Body of pancreas (tissue), 4 donors: ENCODE measurements at regions not wholly inside any gene's neighbourhood (a gene's known extent, or its start where the extent isn't known, plus 50 kb on each side); places are given as distances from the start of the nearest gene placed in this dataset.

ENCODE experiments used
- ATAC-seq: fragments of 150-250 bp; one replicate; pipeline ENCODE4 v1.9.1; 2016
- DNase-seq, 4 donors: peaks; one replicate each; pipeline ENCODE4 v3.0.0-alpha.2; 2019
- H3K27ac ChIP-seq, 4 donors: fragments of 200-600 bp; sonication (generic); 1 replicate in 3 of 4; 2 replicates in 1 of 4; pipeline versions ENCODE4 v1.5.1 to v1.6.1; 2016 to 2019; ENCODE audit warnings: mild to moderate bottlenecking in 1 of 4, mixed read lengths in 1 of 4, moderate library complexity in 1 of 4
- H3K27me3 ChIP-seq, 2 donors: fragments of 200-600 bp; sonication (generic); one replicate each; pipeline ENCODE4 v1.6.0; 2016; ENCODE audit warnings: mild to moderate bottlenecking in 1 of 2
- H3K36me3 ChIP-seq, 2 donors: fragments of 200-600 bp; sonication (generic); replicated peaks in 1 of 2; 2 replicates each; pipeline ENCODE4 v1.5.1; 2016; ENCODE audit warnings: low read depth in 2 of 2; ENCODE audit not compliant: insufficient read depth in 1 of 2
- H3K4me1 ChIP-seq: fragments of 200-600 bp; sonication (generic); one replicate; pipeline ENCODE4 v1.6.0; 2016
- H3K4me3 ChIP-seq, 2 donors: fragments of 200-600 bp; sonication (generic); 1 replicate in 1 of 2; 2 replicates in 1 of 2; pipeline ENCODE4 v1.5.1; 2016 to 2019
- H3K9me3 ChIP-seq, 3 donors: fragments of 200-600 bp; sonication (generic); 1 replicate in 2 of 3; 2 replicates in 1 of 3; pipeline ENCODE4 v1.5.1; 2016
- CTCF ChIP-seq, 7 experiments: fragments of 450-650 bp in 4 of 7; fragments of 200-600 bp in 3 of 7; sonication (generic) in 3 of 7; IDR thresholded peaks; one replicate each; pipeline ENCODE4 v1.5.1; 2016 to 2019; ENCODE audit warnings: antibody characterized with exemption in 7 of 7
- POLR2A ChIP-seq, 3 donors: fragments of 450-650 bp; IDR thresholded peaks; one replicate each; pipeline ENCODE4 v1.6.1; 2016; ENCODE audit warnings: antibody characterized with exemption in 3 of 3, mild to moderate bottlenecking in 2 of 3
- WGBS, 2 donors: methylation state at CpG; one replicate each; pipeline ENCODE4 v1.1.5; 2017; 5-methylcytosine and 5-hydroxymethylcytosine counted together
- intact Hi-C: fragments of 100-400 bp; cut with DNase I; formaldehyde crosslinking; loops from one replicate; pipeline ENCODE4 v1.15.1; 2023

- Histone ChIP-seq H3K27me3 (no peaks in the 10 kb centered on the region), H3K27ac (no peak overlapping the region), H3K4me3 (no peak overlapping the region), H3K4me1 (peaks cover 13% of the 10 kb centered on the region), H3K36me3 (no peaks in the 10 kb centered on the region), H3K9me3 (no peaks in the 10 kb centered on the region)
- no peak for TF ChIP-seq POLR2A (IDR thresholded peaks at IDR 0.05)
- TF ChIP-seq CTCF (IDR thresholded peaks at IDR 0.05): no peak
- WGBS, 2 donors: 18 to 32% methylated on average over 1 of the region's 1 CpG
- intact Hi-C loops: no loop called here
- DNase-seq (no peak), ATAC-seq (no peak)
Measured at GRCh38 chr21:15130751-15131150, 66.0 kb upstream of the NRIP1 start.

- 90 to 96% methylated on average over 7 of the region's 7 CpGs for WGBS, 2 donors
- TF ChIP-seq CTCF (IDR thresholded peaks at IDR 0.05): no peak
- no peak for TF ChIP-seq POLR2A (IDR thresholded peaks at IDR 0.05)
- no peak for ATAC-seq
Measured at GRCh38 chr21:15132781-15133180, 68.0 kb upstream of the NRIP1 start.

GRCh38 chr21:15134701-15135470 lies 70.1 kb upstream of the NRIP1 start:
- H3K36me3 ChIP-seq: no peaks in the 10 kb centered on the region
- TF ChIP-seq CTCF (IDR thresholded peaks at IDR 0.05): no peak
- TF ChIP-seq POLR2A (IDR thresholded peaks at IDR 0.05): no peak
- no peaks in the 10 kb centered on the region for H3K27me3 ChIP-seq
- no peak overlapping the region for H3K4me3 ChIP-seq
- DNase-seq (peak in 3 of 4 donors; percentile 14 to 25 (median 24)), ATAC-seq (peak; percentile 45)
- peaks cover 42% of the 10 kb centered on the region for H3K4me1 ChIP-seq
- intact Hi-C loops: no loop called here
- no peaks in the 10 kb centered on the region for H3K9me3 ChIP-seq
- peak overlapping the region in 1 of 4 donors; percentile 25 for H3K27ac ChIP-seq
- 30 to 31% methylated on average over 7 of the region's 7 CpGs for WGBS, 2 donors

More at GRCh38 chr21:15132781-15133180, 68.0 kb upstream of the NRIP1 start:
- Histone ChIP-seq H3K27ac (no peak overlapping the region), H3K4me3 (no peak overlapping the region), H3K36me3 (no peaks in the 10 kb centered on the region), H3K27me3 (no peaks in the 10 kb centered on the region), H3K9me3 (no peaks in the 10 kb centered on the region), H3K4me1 (peaks cover 21% of the 10 kb centered on the region)
- DNase-seq: no peak
- intact Hi-C loops: no loop called here

GRCh38 chr21:15135867-15136629 lies 71.2 kb upstream of the NRIP1 start:
- Histone ChIP-seq H3K27me3 (no peaks in the 10 kb centered on the region), H3K9me3 (no peaks in the 10 kb centered on the region), H3K4me1 (peaks cover 53% of the 10 kb centered on the region), H3K27ac (no peak overlapping the region), H3K4me3 (no peak overlapping the region), H3K36me3 (no peaks in the 10 kb centered on the region)
- TF ChIP-seq CTCF (IDR thresholded peaks at IDR 0.05) (no peak), POLR2A (IDR thresholded peaks at IDR 0.05) (no peak)
- DNase-seq: no peak
- intact Hi-C loops: no loop called here
- 87 to 91% methylated on average over 3 of the region's 3 CpGs for WGBS, 2 donors
- ATAC-seq: no peak
